Caki2 (cell line): ENCODE measurements at regions not wholly inside any gene's neighbourhood (a gene's known extent, or its start where the extent isn't known, plus 50 kb on each side); places are given as distances from the start of the nearest gene placed in this dataset.
"Not testable (repeated sequence)": the region's sequence is repeated elsewhere in the genome, so short reads cannot be mapped to it uniquely, and the experiment has no call there.

Experiments used
- DNase-seq: peaks from one replicate; pipeline ENCODE4 v3.0.0-alpha.2; 2015; ENCODE audit warnings: low read depth
- in situ Hi-C: cut with HindIII; loops from 2 replicates; pipeline ENCODE4 v1.10.0; 2016; ENCODE audit warnings: low sequenced_read_pairs, low pct_unique_long_range_greater_than_20kb, mixed read lengths

DNA sequence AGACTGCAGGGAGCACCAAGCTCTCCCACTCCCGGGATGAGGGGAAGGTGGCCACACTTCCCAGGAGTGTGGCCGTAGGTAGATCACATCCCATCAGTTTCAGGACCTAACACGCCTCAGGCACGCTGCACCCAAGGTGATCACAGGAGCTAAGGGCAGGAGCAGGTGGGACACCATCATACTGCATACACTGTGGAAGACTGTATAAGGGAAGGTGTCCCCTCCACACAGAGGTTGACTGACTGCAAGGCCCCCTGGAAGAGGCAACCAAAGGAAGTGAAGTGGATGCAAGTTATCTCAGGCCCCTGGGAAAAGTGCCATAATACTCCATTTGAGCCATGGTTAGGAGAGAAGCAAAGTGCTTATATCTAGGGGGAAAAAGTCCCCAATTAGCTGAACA, 351.9 kb upstream of the SMIM21 start:
- DNase-seq: no peak
- in situ Hi-C loops: no loop called here

DNA sequence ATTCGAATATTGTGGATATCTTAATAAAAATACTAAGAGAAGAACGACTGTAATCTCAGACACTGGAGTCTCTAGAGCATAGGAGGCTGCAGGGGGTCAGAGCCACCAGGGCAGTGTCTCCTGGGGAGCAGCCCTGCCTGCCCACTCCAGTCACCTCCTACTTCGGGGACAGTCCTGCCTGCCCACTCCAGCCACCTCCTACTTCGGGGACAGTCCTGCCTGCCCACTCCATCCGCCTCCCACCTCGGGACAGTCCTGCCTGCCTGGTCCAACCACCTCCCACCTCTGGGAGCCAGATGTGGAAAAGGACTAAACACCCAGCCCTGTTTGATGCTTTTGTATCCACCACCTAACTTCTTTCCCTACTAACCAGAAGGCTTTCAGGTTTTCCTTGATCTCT, 350.1 kb upstream of the SMIM21 start:
- in situ Hi-C loops: no loop called here
- no peak for DNase-seq

DNA sequence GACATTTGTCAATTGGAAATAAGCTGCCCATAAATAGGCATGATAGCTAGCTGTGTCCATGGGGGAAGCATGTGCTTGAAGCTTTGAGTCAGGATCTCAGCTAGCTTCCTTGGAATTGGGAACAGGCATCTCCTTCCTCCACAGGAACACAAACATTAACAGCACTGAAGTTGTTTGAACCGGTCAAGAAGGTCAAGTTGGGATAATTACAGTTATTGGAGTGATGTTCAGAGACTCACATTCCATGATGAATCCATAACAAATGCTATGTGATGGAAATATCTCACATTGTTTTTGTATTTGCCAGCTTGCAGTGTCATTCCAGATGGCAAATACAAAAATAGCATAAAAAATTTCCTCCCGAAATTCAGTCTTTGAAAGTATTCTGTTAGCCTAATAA, 347.6 kb upstream of the SMIM21 start:
- DNase-seq: no peak
- in situ Hi-C loops: no loop called here

DNA sequence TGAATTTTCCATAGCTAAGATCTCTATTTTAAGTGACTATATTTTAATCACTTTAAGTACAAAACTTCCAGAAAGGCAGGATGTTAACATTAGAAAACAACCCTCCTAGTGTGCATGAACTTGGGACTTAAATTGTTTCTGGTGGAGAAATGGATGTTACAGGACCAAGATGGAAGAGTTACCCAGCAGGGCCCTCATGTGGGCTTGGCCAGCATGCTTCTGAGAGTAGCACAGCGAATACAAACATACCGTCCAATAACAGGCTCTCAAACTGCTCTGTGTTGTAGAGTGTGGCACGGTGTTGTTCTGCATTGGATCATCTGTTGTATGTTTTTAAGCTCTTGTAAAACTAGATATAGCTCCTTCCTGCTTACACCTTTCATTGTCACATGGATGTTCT, 346.1 kb upstream of the SMIM21 start:
- DNase-seq: no peak
- in situ Hi-C loops: no loop called here

DNA sequence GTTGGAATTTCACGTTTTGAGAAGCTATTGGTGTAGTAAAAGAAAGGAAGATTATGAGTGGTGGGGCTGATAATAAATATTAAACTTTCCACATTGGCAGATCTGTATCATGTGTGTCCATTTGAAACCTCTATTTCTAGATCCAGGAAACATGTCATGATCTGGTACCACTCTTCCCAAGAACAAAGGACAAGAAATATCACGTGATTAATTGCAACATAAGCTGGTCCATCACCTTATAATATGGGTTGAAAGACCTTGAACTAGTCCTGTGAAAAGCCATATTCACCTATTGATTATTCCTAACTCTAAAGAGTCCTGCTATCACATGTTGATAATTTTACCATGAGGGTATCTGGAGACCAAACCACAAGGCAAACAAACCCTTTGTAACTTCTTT, 335.3 kb upstream of the SMIM21 start:
- no peak for DNase-seq
- in situ Hi-C loops: no loop called here

DNA sequence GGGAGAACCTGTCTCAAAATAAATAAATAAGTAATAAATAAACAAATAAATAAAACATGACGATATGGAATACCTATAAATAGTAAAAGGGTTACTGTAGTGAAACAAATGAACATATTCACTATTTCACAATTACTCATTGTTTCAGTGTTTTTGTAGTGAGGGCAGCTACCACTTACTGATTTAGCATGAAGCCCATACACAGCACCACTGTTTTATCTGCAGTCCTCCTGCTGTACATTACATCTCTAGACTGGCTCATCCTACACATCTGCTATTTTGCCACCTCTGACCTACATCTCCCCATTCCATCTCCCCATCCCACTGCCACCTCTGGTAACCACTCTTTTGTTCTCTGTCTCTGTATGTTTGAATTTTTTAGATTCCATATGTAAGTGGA, 332.7 kb upstream of the SMIM21 start:
- in situ Hi-C loops: no loop called here
- no peak for DNase-seq

DNA sequence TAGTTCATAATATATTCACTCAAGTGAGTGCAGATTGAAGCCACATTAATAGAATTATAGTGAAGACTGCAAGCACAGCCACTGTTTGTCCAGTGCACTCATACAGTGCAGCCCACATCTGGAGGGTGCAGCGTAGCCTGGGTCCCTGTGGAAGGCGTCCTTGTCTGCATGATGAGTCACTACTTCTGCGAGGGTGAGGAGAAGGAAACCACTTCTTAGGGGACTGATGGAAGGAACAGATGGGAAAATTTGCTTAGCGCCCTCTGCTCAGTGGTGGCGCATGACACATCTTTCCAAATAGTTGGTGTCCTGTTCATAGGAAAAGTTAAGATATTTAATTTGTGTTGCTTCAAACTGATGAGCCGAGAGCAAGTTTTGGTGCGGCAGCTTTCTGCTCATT, 330.4 kb upstream of the SMIM21 start:
- in situ Hi-C loops: no loop called here
- DNase-seq: no peak

DNA sequence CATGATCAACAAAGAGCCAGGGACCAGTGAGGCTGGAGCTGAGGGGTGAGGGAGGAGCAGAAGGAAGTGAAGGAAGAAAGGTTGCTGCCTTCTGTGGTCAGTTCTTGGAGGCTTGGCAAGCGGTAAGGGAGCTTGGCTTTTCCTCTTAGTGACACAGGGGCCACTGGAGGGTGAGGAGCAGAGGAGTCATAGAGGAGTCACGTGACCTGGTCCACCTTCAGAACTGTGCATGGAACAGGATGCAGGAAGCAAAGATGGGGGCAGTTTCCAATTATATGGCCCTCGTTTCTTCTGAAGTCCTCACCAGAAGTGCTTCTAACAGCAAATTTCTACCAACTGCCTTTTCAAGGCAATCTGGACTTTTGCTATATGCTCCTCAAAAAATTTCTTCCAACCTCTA, 326.9 kb upstream of the SMIM21 start:
- DNase-seq: no peak
- in situ Hi-C loops: no loop called here

DNA sequence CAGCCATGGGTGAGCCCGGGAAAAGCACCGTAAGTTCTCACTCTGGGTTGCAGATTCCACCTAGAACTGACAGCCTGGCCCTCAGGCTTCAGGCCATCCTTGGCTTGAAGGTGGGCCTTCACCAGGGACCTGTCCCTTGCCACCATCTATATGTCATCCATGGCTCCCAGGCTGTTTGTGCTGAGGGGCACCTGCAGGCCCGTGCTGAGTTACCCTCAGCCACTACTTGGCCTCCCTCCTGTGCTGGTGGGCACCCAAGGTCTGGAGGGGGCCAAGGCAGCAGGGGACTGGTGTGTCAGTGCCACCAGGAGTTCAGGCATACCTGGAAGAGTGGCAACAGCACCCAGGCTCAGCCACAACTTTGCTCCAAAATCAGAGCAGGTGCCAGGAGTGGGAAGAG, 326.2 kb upstream of the SMIM21 start:
- no peak for DNase-seq
- in situ Hi-C loops: no loop called here

DNA sequence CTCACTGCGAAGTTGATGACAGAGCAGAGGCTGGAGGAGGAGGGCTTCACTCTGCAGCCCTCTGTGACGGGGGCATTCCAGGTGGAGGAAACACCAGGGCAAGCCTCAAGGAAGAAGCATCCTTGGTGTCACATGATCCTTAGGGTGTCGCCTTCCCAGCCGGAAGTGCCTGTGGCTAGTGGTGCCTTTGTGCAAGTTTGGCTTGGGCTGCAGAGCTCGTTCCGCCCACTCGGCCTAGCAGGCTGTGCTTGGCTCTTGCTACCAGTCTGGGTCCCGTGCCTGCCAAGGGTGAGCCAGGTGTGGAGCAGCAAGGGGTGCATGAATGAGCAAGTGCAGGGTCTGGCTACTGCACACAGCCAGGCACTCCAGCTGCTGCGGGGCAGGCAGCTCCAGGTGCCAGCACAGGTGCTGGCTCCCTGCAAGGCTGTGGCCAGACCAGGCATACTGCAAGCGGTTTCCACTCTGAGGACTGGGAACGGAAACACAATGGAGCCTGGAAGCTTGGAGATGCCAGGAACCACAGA, 325.3 kb upstream of the SMIM21 start:
- no peak for DNase-seq
- in situ Hi-C loops: no loop called here

DNA sequence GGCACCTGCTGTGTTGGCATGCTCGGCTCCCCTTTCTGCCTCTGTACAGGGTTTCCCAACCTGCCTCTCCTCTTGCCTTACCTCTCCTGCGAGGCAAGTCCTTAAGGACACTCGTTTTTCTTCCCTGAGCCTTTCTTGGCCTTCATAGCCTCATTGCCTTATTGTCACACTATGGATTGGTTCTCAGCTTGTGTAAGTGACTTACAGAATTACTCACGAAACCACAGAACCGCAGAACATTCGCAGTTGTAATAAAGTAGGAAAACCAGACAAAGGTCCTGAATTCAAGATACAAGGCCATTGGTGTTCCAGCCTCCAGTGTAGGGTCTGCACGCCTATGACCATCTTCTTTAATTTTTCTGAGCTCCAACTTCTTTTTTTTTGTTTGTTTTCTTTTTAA, 317.6 kb upstream of the SMIM21 start:
- in situ Hi-C loops: no loop called here
- no peak for DNase-seq

DNA sequence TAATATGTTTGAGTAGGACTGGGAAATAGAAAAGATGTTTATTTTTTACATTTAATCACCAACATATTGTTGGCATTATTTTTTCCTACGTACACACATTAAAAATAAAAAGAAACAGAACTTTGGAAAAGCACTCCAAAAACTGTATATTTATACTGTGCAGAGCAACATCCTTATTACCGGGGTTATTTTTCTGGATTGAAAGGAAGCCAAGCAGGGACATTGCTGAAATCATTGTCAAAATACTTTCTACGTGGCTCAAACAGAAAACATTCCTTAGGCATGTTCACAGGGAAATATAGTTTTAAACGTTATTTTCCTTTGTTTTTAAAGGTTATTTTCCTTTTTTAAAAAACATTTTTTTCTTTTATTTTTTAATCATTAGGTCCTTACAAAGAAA, 315.0 kb upstream of the SMIM21 start:
- DNase-seq: no peak
- in situ Hi-C loops: no loop called here

DNA sequence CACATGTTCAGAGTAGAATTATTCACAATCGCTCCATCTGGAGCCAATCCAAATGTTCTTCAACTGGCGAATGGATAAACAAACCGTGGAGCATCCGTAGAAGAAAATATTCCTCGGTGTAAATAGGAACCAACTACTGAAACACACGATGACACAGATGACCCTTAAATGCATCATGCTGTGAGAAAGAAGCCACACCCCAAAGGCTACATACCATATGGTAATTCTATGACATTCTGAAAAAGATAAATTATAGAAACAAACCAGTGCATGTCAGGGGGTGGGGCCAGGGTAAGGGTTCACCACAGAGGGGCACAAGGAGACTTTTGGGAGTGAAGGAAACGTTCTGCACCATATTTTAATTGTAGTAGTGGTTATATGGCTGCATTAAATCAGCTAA, 312.2 kb upstream of the SMIM21 start:
- in situ Hi-C loops: no loop called here
- DNase-seq: no peak

DNA sequence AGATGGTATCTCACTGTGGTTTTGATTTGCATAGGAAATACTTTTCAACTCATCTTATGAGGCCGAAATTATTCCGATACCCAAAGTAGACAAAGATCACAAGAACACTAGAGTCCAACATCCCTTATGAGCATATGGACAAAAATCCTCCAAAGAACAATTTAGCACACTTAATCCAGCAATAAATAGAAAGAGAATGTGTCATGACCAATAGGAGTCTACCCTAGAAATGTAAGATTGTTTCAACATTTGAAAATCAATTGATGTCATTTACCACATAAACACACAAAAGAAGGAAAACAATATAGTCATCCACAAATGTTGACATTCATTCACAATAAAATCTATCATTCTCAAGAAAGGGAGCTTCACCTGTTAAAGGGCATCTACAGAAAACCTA, 307.8 kb upstream of the SMIM21 start:
- in situ Hi-C loops: no loop called here
- no peak for DNase-seq

DNA sequence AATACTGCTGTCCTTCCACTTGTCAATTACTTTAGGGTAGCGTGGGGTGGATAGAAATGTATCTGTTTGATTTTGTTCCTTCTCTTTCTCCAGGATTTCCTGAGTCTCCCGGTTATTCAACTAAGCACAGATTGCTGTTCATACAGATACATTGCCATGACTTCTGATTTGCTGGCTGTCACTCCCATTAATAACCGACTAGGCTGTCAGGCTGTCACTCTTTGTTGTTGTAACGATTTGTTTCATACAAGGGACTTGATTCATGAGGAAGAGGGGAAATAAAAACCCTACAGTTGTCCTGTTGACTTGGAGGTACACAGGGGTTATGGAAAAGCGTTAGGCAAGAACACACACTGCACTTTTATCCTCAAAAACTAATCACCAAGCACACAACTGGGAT, 302.7 kb upstream of the SMIM21 start:
- DNase-seq: no peak
- in situ Hi-C loops: no loop called here

DNA sequence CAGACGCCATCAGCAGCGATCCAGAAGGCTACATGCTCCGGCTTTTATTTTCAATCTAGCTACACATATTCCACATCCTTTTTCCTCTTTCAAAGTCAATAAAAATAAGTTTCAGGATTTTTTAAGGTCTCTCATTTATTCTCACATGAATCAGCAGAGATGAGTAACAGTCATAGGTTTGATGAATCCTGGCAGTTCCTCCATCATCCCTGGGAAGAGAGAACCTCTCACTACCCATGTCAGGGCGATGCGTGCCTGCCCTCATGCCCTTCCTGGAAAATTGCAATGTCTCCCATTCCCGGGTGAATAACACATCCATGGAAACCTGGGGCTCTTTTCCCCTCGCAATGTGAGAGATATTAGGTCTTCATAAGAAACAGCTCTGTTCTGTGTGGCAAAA, 301.1 kb upstream of the SMIM21 start:
- DNase-seq: no peak
- in situ Hi-C loops: no loop called here

DNA sequence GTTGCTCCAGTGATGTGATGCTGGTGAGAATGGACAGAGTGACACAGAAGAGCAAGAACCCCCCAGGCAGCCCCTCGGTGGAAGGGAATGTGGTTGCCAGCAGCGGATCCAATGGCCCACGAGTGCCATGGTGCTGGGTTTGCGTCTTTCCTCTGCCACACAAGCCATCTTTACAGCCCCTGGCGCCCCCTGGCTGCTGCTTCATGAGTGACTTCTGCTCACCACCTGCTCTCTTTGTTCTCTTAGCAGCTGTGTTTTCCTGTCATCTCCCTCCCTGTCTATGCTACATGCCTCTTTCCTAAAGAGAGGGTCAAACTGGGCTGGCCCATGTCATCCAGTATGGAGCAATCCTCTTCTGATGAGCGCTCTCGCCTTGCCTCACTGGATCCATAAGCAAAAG, 300.0 kb upstream of the SMIM21 start:
- DNase-seq: no peak
- in situ Hi-C loops: no loop called here

DNA sequence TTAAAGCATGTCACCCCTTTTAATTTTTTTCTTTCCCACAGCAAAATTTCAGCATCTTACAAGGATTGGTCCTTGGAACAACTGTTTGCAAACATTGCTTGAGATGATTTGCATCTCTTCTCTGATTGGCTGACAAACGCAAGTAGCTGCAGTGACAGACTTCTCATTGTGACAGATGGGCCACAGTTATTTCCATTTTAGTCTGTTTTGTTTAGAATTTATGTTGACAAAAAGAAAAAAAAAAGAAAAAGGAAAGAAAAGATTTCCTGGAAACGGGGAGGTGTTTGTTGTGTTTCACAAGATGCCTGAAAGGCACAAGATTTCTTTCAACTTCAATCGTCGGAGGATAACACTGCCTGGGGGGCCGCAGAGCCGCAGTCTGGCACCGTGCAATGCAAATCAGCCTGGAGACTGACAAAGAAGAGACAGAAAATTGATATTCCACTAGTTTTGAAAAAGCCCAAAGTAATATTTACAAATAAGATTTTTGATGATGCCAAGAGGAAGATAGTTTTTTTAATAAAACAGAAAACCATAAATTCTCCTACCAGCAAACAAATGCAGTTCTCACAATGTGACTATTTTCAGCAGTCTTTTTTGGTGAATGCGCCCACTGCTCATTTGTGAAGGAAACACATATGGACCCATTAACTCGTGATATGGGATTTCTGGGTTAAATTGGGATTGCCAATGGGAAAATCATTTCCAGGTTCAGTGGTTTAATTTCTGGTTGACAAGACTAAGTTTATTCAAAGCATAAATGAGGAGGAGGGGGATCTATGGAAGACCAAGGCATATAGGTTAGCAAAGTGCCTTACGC, 296.2 kb upstream of the SMIM21 start:
- in situ Hi-C loops: no loop called here

DNA sequence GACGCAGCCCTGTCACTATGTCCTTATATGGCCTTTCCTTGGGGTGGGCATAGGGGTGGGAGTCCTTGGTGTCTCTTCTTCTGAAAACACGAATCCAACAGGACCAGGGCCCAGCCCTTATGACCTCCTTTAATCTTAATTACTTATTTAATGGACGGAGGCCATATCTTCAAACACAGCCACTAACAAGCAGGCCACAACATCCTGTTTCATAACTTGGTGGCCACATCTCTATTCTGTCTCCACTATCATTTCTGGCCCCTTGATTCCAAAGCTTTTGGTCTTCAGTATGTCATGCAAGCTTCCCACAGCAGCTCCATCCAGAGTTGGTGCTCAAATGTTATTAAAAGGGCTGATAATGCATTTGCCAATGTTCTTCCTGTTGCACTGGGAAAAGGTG, 287.3 kb upstream of the SMIM21 start:
- no peak for DNase-seq
- in situ Hi-C loops: no loop called here

More for the DNA sequence above, 296.2 kb upstream of the SMIM21 start:
- no peak for DNase-seq

DNA sequence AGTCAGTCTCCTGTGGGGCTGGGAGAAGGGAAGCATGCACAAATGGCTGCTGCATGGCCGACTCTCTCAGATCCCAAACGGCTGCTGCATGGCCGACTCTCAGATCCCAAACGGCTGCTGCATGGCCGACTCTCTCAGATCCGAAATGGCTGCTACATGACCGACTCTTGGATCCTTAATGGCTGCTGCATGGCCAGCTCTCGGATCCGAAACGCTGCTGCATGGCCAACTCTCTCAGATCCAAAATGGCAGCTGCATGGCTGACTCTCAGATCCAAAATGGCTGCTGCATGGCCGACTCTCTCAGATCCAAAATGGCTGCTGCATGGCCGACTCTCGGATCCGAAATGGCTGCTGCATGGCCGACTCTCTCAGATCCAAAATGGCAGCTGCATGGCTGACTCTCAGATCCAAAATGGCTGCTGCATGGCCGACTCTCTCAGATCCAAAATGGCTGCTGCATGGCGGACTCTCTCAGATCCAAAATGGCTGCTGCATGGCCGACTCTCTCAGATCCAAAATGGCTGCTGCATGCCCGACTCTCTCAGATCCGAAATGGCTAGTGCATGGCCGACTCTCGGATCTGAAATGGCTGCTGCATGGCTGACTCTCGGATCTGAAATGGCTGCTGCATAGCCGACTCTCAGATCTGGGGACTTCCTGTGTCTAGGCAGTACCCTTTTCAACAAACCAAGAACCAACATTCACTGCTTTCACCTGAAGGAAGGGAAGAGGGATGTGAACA, 284.8 kb upstream of the SMIM21 start:
- DNase-seq, in situ Hi-C loops: not testable (repeated sequence)
